NCI-H128 (cell line): ENCODE measurements at regions not wholly inside any gene's neighbourhood (a gene's known extent, or its start where the extent isn't known, plus 50 kb on each side); places are given as distances from the start of the nearest gene placed in this dataset.

ENCODE experiments used
- DNase-seq: peaks from one replicate; lab custom pipeline; 2025; ENCODE audit not compliant: unreplicated experiment; lab: John Stamatoyannopoulos, UW

GRCh38 chr18:22613788-22614187 lies 196.1 kb upstream of the CTAGE1 start:
- no peak for DNase-seq

- no peak for DNase-seq
These were observed 205.8 kb upstream of the CTAGE1 start for GRCh38 chr18:22623513-22623912.

- DNase-seq: no peak
These were observed 206.5 kb upstream of the CTAGE1 start for GRCh38 chr18:22624176-22624575.

- DNase-seq: no peak
These were observed 207.7 kb upstream of the CTAGE1 start for GRCh38 chr18:22625406-22625805.

- no peak for DNase-seq
These were observed 209.1 kb upstream of the CTAGE1 start for GRCh38 chr18:22626771-22627170.

- no peak for DNase-seq
These were observed 209.8 kb upstream of the CTAGE1 start for GRCh38 chr18:22627506-22627905.

GRCh38 chr18:22628795-22629510 lies 211.2 kb upstream of the CTAGE1 start:
- no peak for DNase-seq

GRCh38 chr18:22630980-22631379 lies 213.3 kb upstream of the CTAGE1 start:
- no peak for DNase-seq

GRCh38 chr18:22632191-22632590 lies 214.5 kb upstream of the CTAGE1 start:
- DNase-seq: no peak

GRCh38 chr18:22634464-22634863 lies 216.7 kb upstream of the CTAGE1 start:
- no peak for DNase-seq

- DNase-seq: no peak
These were observed 220.1 kb upstream of the CTAGE1 start for GRCh38 chr18:22637787-22638186.

GRCh38 chr18:22639026-22639463 lies 221.3 kb upstream of the CTAGE1 start:
- DNase-seq: no peak

GRCh38 chr18:22639561-22639960 lies 221.8 kb upstream of the CTAGE1 start:
- no peak for DNase-seq

- DNase-seq: no peak
These were observed 222.6 kb upstream of the CTAGE1 start for GRCh38 chr18:22640281-22640842.

GRCh38 chr18:22641958-22642357 lies 224.2 kb upstream of the CTAGE1 start:
- DNase-seq: no peak

GRCh38 chr18:22643731-22644130 lies 226.0 kb upstream of the CTAGE1 start:
- no peak for DNase-seq

- DNase-seq: no peak
These were observed 232.5 kb upstream of the CTAGE1 start for GRCh38 chr18:22650247-22650646.

GRCh38 chr18:22657619-22658018 lies 239.9 kb upstream of the CTAGE1 start:
- DNase-seq: no peak

GRCh38 chr18:22658318-22658717 lies 240.6 kb upstream of the CTAGE1 start:
- no peak for DNase-seq

- DNase-seq: no peak
These were observed 245.7 kb upstream of the CTAGE1 start for GRCh38 chr18:22663378-22663777.

GRCh38 chr18:22666411-22666940 lies 248.8 kb upstream of the CTAGE1 start:
- no peak for DNase-seq

GRCh38 chr18:22667156-22667555 lies 249.4 kb upstream of the CTAGE1 start:
- no peak for DNase-seq
